Cardiac septum (tissue), 1 donor: ENCODE measurements at regions not wholly inside any gene's neighbourhood (a gene's known extent, or its start where the extent isn't known, plus 50 kb on each side); places are given as distances from the start of the nearest gene placed in this dataset.

Experiments used
- DNase-seq: peaks from one replicate; pipeline ENCODE4 v3.0.0-alpha.2; 2020; ENCODE audit warnings: low spot score
- intact Hi-C: fragments of 100-400 bp; cut with DNase I; formaldehyde crosslinking; loops from one replicate; pipeline ENCODE4 v1.14.0; 2022
- microRNA-seq: library from miRNA; unstranded; fragments of <30 nt; microRNA quantifications from one replicate; pipeline ENCODE4 v1.2.0, GENCODE V29; 2020
- donor health status: DM: no; HTN: no; CAD: no.

GRCh38 chrX:45261005-45261404 is 60.3 kb upstream of the DIPK2B start:
- no peak for DNase-seq
- intact Hi-C loops: no loop called here

- intact Hi-C loops: no loop called here
- no peak for DNase-seq
Observed at GRCh38 chrX:45258731-45259402, 58.2 kb upstream of the DIPK2B start.

Small RNA genes in the stretch of these regions (microRNA-seq; reads per million reads assigned to microRNA genes)
- 3,474 reads per million, percentile 90 among the genes with 10 or more reads in this experiment for gene MIR221
- gene MIR222: 195 reads per million, percentile 65 among the genes with 10 or more reads in this experiment
